Omental fat pad (tissue), 3 donors: ENCODE measurements at regions not wholly inside any gene's neighbourhood (a gene's known extent, or its start where the extent isn't known, plus 50 kb on each side); places are given as distances from the start of the nearest gene placed in this dataset.

Experiments used
- ATAC-seq: fragments of 150-250 bp; one replicate; pipeline ENCODE4 v1.9.1; 2016; ENCODE audit warnings: mild to moderate bottlenecking, moderate library complexity; ENCODE audit not compliant: low FRiP score
- DNase-seq: peaks from one replicate; pipeline ENCODE4 v3.0.0-alpha.2; 2019; ENCODE audit warnings: low spot score
- TF ChIP-seq, protein P1 (sequence below), 3 donors: fragments of 450-650 bp; IDR thresholded peaks; one replicate each; pipeline ENCODE4 v1.5.1; 2016 to 2017; ENCODE audit warnings: antibody characterized with exemption in 3 of 3, mild to moderate bottlenecking in 3 of 3, moderate library complexity in 2 of 3

GRCh38 chr2:155431004-155431507 lies 732.6 kb downstream of the KCNJ3 start:
- ATAC-seq = no peak
- DNase-seq = no peak
- TF ChIP-seq, protein P1, sequence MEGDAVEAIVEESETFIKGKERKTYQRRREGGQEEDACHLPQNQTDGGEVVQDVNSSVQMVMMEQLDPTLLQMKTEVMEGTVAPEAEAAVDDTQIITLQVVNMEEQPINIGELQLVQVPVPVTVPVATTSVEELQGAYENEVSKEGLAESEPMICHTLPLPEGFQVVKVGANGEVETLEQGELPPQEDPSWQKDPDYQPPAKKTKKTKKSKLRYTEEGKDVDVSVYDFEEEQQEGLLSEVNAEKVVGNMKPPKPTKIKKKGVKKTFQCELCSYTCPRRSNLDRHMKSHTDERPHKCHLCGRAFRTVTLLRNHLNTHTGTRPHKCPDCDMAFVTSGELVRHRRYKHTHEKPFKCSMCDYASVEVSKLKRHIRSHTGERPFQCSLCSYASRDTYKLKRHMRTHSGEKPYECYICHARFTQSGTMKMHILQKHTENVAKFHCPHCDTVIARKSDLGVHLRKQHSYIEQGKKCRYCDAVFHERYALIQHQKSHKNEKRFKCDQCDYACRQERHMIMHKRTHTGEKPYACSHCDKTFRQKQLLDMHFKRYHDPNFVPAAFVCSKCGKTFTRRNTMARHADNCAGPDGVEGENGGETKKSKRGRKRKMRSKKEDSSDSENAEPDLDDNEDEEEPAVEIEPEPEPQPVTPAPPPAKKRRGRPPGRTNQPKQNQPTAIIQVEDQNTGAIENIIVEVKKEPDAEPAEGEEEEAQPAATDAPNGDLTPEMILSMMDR (IDR thresholded peaks at IDR 0.05) = no peak

- DNase-seq (no peak), ATAC-seq (no peak)
- TF ChIP-seq, protein P1 (IDR thresholded peaks at IDR 0.05) = no peak
Observed at GRCh38 chr2:155427470-155427869, 729.0 kb downstream of the KCNJ3 start.

DNA sequence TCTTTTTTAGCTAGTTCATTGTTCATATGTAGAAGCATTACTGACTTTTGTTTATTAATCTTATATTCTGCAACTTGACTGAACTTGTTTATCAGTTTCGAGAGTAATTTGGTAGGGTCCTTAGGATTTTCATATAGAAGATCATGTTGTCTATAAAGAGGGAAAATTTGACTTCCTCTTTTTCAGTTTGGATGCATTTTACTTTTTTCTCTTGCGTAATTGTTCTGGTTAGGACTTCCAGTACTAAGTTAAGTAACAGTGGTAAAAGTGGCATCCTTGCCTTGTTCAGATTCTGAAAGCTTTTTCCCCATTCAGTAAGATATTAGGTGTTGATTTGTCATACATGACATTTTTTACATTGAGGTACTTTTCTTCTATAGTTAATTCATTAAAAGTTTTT lies 726.0 kb downstream of the KCNJ3 start:
- no peak for ATAC-seq

GRCh38 chr2:155418753-155419152 lies 720.3 kb downstream of the KCNJ3 start:
- TF ChIP-seq, protein P1 (IDR thresholded peaks at IDR 0.05) = no peak
- DNase-seq (no peak), ATAC-seq (no peak)

More for the DNA sequence above, 726.0 kb downstream of the KCNJ3 start:
- DNase-seq = no peak
- TF ChIP-seq, protein P1 (IDR thresholded peaks at IDR 0.05) = no peak

GRCh38 chr2:155412598-155412997 lies 714.1 kb downstream of the KCNJ3 start:
- DNase-seq (no peak), ATAC-seq (no peak)
- TF ChIP-seq, protein P1 (IDR thresholded peaks at IDR 0.05) = no peak

GRCh38 chr2:155404433-155405002 lies 706.0 kb downstream of the KCNJ3 start:
- ATAC-seq = no peak
- DNase-seq = no peak
- TF ChIP-seq, protein P1 (IDR thresholded peaks at IDR 0.05) = no peak

DNA sequence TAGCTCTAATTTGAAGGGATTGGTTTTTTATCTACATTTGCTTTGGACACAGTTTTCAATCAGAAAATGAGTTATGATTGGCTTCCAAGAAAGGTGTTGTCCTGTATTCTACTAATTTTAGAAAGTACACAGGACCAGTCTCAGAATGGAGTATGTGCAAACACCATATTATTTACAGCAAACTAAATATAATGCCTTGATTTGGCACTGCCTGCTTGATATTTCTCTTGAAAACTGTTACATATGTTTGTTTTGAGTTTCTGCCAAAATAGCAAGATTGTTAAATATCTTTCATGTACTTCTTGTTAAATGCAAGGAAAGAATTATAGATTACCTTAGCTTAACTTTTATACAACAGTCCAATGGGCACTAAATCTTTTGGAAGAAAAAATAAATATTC lies 694.9 kb downstream of the KCNJ3 start:
- DNase-seq (no peak), ATAC-seq (no peak)
- TF ChIP-seq, protein P1 (IDR thresholded peaks at IDR 0.05) = no peak
